Nephron progenitor cell (in vitro differentiated cells): ENCODE measurements at regions not wholly inside any gene's neighbourhood (a gene's known extent, or its start where the extent isn't known, plus 50 kb on each side); places are given as distances from the start of the nearest gene placed in this dataset.

Experiments used
- DNase-seq: peaks from one replicate; pipeline ENCODE4 v3.0.0; 2021
- H3K27ac Mint-ChIP-seq: 2 replicates; pipeline ENCODE4 v1.8.0; 2021; ENCODE audit warnings: mild to moderate bottlenecking, moderate library complexity, mixed read lengths
- H3K27me3 Mint-ChIP-seq: 2 replicates; pipeline ENCODE4 v1.8.0; 2021; ENCODE audit warnings: mild to moderate bottlenecking, low read depth, mixed read lengths; ENCODE audit not compliant: poor library complexity
- H3K36me3 Mint-ChIP-seq: 2 replicates; pipeline ENCODE4 v1.8.0; 2021; ENCODE audit warnings: low read depth, mixed read lengths
- H3K4me1 Mint-ChIP-seq: 2 replicates; pipeline ENCODE4 v1.8.0; 2021; ENCODE audit warnings: mixed read lengths
- H3K4me3 Mint-ChIP-seq: 2 replicates; pipeline ENCODE4 v1.8.0; 2021; ENCODE audit warnings: mild to moderate bottlenecking, moderate library complexity, mixed read lengths
- H3K9me3 Mint-ChIP-seq: 2 replicates; pipeline ENCODE4 v1.8.0; 2021; ENCODE audit warnings: mild to moderate bottlenecking, moderate library complexity, mixed read lengths
- CTCF ChIP-seq: fragments of 200-600 bp; sonication (generic); IDR thresholded peaks from 2 replicates; pipeline ENCODE4 v1.5.0; 2021; ENCODE audit warnings: antibody characterized with exemption

GRCh38 chr2:23241121-23241520 lies 143.9 kb upstream of the KLHL29 start:
- no peak overlapping the region for H3K4me3 Mint-ChIP-seq
- no peak overlapping the region for H3K27ac Mint-ChIP-seq
- H3K4me1 Mint-ChIP-seq = peaks cover 9% of the 10 kb centered on the region
- H3K27me3 Mint-ChIP-seq = peaks cover 7% of the 10 kb centered on the region
- no peak for DNase-seq
- TF ChIP-seq CTCF = no peak
- no peaks in the 10 kb centered on the region for H3K9me3 Mint-ChIP-seq
- H3K36me3 Mint-ChIP-seq = no peaks in the 10 kb centered on the region

- no peak for DNase-seq
- Mint-ChIP-seq H3K36me3 (no peaks in the 10 kb centered on the region), H3K27ac (no peak overlapping the region), H3K4me1 (peaks cover 9% of the 10 kb centered on the region), H3K4me3 (no peak overlapping the region), H3K27me3 (peaks cover 7% of the 10 kb centered on the region), H3K9me3 (no peaks in the 10 kb centered on the region)
- TF ChIP-seq CTCF = no peak
Measured at GRCh38 chr2:23241611-23242245, 143.3 kb upstream of the KLHL29 start.

- no peak overlapping the region for H3K27ac Mint-ChIP-seq
- peaks cover 9% of the 10 kb centered on the region for H3K27me3 Mint-ChIP-seq
- peaks cover 9% of the 10 kb centered on the region for H3K4me1 Mint-ChIP-seq
- H3K36me3 Mint-ChIP-seq = no peaks in the 10 kb centered on the region
- TF ChIP-seq CTCF = no peak
- no peaks in the 10 kb centered on the region for H3K9me3 Mint-ChIP-seq
- no peak for DNase-seq
- H3K4me3 Mint-ChIP-seq = no peak overlapping the region
Measured at GRCh38 chr2:23243073-23243659, 141.8 kb upstream of the KLHL29 start.

- Mint-ChIP-seq H3K27me3 (peaks cover 9% of the 10 kb centered on the region), H3K27ac (no peak overlapping the region), H3K4me3 (no peak overlapping the region), H3K4me1 (peaks cover 9% of the 10 kb centered on the region), H3K9me3 (no peaks in the 10 kb centered on the region), H3K36me3 (no peaks in the 10 kb centered on the region)
- no peak for TF ChIP-seq CTCF
- DNase-seq = no peak
Measured at GRCh38 chr2:23244617-23245016, 140.4 kb upstream of the KLHL29 start.

- no peak for TF ChIP-seq CTCF
- Mint-ChIP-seq H3K27me3 (peaks cover 6% of the 10 kb centered on the region), H3K27ac (no peak overlapping the region), H3K4me3 (no peak overlapping the region), H3K4me1 (no peaks in the 10 kb centered on the region), H3K9me3 (no peaks in the 10 kb centered on the region), H3K36me3 (no peaks in the 10 kb centered on the region)
- no peak for DNase-seq
Measured at GRCh38 chr2:23246992-23247683, 137.8 kb upstream of the KLHL29 start.
